ENCODE measurements at regions not wholly inside any gene's neighbourhood (a gene's known extent, or its start where the extent isn't known, plus 50 kb on each side); places are given as distances from the start of the nearest gene placed in this dataset.

DNA sequence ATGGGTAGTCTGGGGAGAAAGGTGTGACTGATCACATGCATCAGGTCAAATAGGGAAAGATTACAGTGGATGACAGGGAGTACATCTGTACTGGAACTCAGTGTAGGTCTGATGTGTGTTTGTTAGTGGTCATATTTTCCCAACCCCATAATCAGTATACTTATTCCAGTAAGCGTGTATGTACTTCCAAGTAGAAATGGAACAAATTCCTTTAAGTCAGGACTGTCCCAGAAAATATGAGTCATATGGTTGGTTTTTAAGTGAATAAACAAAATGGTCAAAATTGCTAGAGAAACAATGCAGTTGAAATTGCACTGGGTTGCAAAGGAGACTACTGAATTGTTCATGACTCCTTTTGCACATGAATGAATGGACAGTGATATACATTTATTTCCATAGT, 118.8 kb upstream of the MYO3A start:
- Histone ChIP-seq H3K4me1 (ENCODE audit: insufficient read depth) (no peaks in the 10 kb centered on the region), H3K9me2 (replicated peaks; ENCODE audit: insufficient read depth) (no peaks in the 10 kb centered on the region), H3K27ac (no peak overlapping the region), H3K4me3 (no peak overlapping the region), H3K79me2 (no peaks in the 10 kb centered on the region), H3K27me3 (no peaks in the 10 kb centered on the region), H3K9me3 (ENCODE audit: low read depth) (no peaks in the 10 kb centered on the region), H4K20me1 (ENCODE audit: insufficient read depth, poor library complexity, severe bottlenecking) (no peaks in the 10 kb centered on the region), H2AFZ (no peak overlapping the region), H3K36me3 (replicated peaks; ENCODE audit: insufficient read depth, low read depth) (no peaks in the 10 kb centered on the region), H3K4me2 (no peak overlapping the region)
- TF ChIP-seq EZH2 (IDR thresholded peaks at IDR 0.05; ENCODE audit: borderline replicate concordance) (no peak), EZH2phosphoT487 (IDR thresholded peaks at IDR 0.05; ENCODE audit: low read depth, severe bottlenecking, unreplicated experiment) (no peak)
- TF ChIP-seq, protein P1, sequence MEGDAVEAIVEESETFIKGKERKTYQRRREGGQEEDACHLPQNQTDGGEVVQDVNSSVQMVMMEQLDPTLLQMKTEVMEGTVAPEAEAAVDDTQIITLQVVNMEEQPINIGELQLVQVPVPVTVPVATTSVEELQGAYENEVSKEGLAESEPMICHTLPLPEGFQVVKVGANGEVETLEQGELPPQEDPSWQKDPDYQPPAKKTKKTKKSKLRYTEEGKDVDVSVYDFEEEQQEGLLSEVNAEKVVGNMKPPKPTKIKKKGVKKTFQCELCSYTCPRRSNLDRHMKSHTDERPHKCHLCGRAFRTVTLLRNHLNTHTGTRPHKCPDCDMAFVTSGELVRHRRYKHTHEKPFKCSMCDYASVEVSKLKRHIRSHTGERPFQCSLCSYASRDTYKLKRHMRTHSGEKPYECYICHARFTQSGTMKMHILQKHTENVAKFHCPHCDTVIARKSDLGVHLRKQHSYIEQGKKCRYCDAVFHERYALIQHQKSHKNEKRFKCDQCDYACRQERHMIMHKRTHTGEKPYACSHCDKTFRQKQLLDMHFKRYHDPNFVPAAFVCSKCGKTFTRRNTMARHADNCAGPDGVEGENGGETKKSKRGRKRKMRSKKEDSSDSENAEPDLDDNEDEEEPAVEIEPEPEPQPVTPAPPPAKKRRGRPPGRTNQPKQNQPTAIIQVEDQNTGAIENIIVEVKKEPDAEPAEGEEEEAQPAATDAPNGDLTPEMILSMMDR (IDR thresholded peaks at IDR 0.05; ENCODE audit: poor library complexity), result no peak
- WGBS (ENCODE audit: low lambda C conversion rate, missing lambda C conversion rate), result 80% methylated on average over 1 of the region's 1 CpG
- DNase-seq (ENCODE audit: low spot score), result no peak

DNA sequence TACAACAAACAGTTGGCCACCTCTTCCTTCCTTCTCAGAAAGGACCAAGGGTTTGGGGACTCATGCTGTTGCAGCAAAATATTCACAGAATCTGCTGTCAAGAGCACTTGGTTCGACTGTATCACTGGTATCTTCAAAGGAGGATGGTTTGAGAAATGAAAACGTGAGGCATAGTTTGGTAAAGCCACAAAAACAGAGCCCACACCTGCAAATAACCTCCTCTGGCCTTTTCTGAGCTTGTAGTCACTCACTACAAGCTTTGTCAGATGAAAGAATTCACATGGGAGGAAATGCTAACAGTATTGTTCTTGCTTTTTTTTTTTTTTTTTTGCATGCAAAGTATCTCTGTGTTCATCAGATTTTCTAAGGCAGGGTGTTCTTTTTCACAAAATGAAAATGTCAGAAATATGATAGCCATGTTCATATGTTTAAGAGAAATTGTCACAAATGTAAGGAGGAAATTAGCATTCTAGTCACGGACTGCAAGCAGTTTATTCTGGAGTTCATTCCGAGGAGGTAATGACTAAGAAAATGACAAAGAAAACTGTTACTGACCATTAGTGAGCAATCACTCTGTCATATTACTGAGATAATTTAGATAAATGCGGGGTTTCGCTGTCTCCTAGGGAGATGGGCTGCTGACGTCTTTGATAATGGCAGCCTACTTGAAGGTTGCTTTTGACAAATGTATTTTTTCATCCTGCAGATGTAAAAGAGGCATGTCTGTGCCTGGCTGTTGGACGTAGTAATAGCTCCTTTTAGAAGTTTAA, 117.8 kb upstream of the MYO3A start:
- H3K9me3 ChIP-seq (ENCODE audit: low read depth), result no peaks in the 10 kb centered on the region
- H2AFZ ChIP-seq, result no peak overlapping the region
- TF ChIP-seq EZH2phosphoT487 (IDR thresholded peaks at IDR 0.05; ENCODE audit: low read depth, severe bottlenecking, unreplicated experiment) (no peak), EZH2 (IDR thresholded peaks at IDR 0.05; ENCODE audit: borderline replicate concordance) (no peak)
- TF ChIP-seq, protein P1 (IDR thresholded peaks at IDR 0.05; ENCODE audit: poor library complexity), result no peak
- no peaks in the 10 kb centered on the region for H4K20me1 ChIP-seq (ENCODE audit: insufficient read depth, poor library complexity, severe bottlenecking)
- H3K4me1 ChIP-seq (ENCODE audit: insufficient read depth), result no peaks in the 10 kb centered on the region
- no peaks in the 10 kb centered on the region for H3K9me2 ChIP-seq (replicated peaks; ENCODE audit: insufficient read depth)
- no peaks in the 10 kb centered on the region for H3K27me3 ChIP-seq
- no peaks in the 10 kb centered on the region for H3K36me3 ChIP-seq (replicated peaks; ENCODE audit: insufficient read depth, low read depth)
- H3K27ac ChIP-seq, result no peak overlapping the region
- H3K79me2 ChIP-seq, result no peaks in the 10 kb centered on the region
- no peak overlapping the region for H3K4me2 ChIP-seq
- no peak for DNase-seq (ENCODE audit: low spot score)
- 66% methylated on average over 8 of the region's 8 CpGs for WGBS (ENCODE audit: low lambda C conversion rate, missing lambda C conversion rate)
- H3K4me3 ChIP-seq, result no peak overlapping the region

DNA sequence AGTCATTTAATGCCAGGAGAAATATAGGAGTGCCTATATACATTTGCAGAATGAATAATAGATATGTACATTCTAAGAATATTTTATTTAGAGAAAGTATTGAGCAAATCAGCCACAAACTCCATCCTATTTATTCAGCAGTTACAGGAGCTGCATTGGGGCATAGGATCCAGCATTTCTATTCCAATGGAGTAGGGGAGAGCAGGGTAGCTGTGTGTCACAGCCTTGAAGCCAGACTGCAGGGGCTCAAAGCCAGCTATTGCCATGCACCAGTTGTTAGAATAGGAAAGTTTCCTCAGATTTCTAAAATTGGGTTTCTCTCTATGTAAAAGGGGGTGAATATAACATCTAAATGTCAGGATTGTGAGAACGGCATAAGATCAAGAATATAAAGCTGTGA, 116.8 kb upstream of the MYO3A start:
- TF ChIP-seq EZH2 (IDR thresholded peaks at IDR 0.05; ENCODE audit: borderline replicate concordance), result no peak
- TF ChIP-seq, protein P1 (IDR thresholded peaks at IDR 0.05; ENCODE audit: poor library complexity), result no peak
- TF ChIP-seq EZH2phosphoT487 (IDR thresholded peaks at IDR 0.05; ENCODE audit: low read depth, severe bottlenecking, unreplicated experiment), result no peak
- no peaks in the 10 kb centered on the region for H3K9me3 ChIP-seq (ENCODE audit: low read depth)
- H3K4me3 ChIP-seq, result no peak overlapping the region
- no peaks in the 10 kb centered on the region for H3K4me1 ChIP-seq (ENCODE audit: insufficient read depth)
- no peaks in the 10 kb centered on the region for H3K9me2 ChIP-seq (replicated peaks; ENCODE audit: insufficient read depth)
- no peak overlapping the region for H2AFZ ChIP-seq
- WGBS (ENCODE audit: low lambda C conversion rate, missing lambda C conversion rate), result 83% methylated on average over 1 of the region's 1 CpG
- H3K4me2 ChIP-seq, result no peak overlapping the region
- no peak overlapping the region for H3K27ac ChIP-seq
- no peaks in the 10 kb centered on the region for H4K20me1 ChIP-seq (ENCODE audit: insufficient read depth, poor library complexity, severe bottlenecking)
- DNase-seq (ENCODE audit: low spot score), result no peak
- H3K27me3 ChIP-seq, result no peaks in the 10 kb centered on the region
- no peaks in the 10 kb centered on the region for H3K79me2 ChIP-seq
- no peaks in the 10 kb centered on the region for H3K36me3 ChIP-seq (replicated peaks; ENCODE audit: insufficient read depth, low read depth)

All from hepatocyte (in vitro differentiated cells).